ENCODE measurements at regions not wholly inside any gene's neighbourhood (a gene's known extent, or its start where the extent isn't known, plus 50 kb on each side); places are given as distances from the start of the nearest gene placed in this dataset.

DNA sequence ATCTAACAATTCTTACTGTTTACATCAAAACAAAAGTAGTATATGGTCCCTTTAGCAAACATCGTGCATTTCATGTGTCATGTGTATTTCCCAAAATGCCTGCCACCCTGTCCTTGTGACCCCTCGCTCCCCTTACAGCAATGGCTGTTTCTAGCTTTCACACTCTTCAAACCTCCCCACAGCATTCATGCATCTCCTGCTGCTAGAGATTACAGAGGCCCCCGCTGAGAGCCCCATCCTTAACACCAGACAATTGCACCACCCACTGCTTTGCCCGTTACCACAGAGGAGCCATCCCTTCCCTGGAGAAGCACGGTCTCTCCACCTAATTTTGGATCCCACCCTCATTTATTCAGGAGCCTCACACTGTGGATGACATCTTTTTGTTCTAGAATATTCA lies 149.7 kb upstream of the IRX4 start:
- POLR2A ChIA-PET: no interaction called here
- Histone ChIP-seq H3K4me3 (ENCODE audit: low read depth, low read length) (no peak overlapping the region), H3K36me3 (ENCODE audit: control insufficient read depth, insufficient read depth, low read length) (no peaks in the 10 kb centered on the region), H3K27me3 (ENCODE audit: control insufficient read depth, insufficient read depth, low read length) (no peaks in the 10 kb centered on the region)
- TF ChIP-seq, protein P1, sequence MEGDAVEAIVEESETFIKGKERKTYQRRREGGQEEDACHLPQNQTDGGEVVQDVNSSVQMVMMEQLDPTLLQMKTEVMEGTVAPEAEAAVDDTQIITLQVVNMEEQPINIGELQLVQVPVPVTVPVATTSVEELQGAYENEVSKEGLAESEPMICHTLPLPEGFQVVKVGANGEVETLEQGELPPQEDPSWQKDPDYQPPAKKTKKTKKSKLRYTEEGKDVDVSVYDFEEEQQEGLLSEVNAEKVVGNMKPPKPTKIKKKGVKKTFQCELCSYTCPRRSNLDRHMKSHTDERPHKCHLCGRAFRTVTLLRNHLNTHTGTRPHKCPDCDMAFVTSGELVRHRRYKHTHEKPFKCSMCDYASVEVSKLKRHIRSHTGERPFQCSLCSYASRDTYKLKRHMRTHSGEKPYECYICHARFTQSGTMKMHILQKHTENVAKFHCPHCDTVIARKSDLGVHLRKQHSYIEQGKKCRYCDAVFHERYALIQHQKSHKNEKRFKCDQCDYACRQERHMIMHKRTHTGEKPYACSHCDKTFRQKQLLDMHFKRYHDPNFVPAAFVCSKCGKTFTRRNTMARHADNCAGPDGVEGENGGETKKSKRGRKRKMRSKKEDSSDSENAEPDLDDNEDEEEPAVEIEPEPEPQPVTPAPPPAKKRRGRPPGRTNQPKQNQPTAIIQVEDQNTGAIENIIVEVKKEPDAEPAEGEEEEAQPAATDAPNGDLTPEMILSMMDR (IDR thresholded peaks at IDR 0.05; ENCODE audit: insufficient read depth, low read depth, low read length): no peak
- CTCF ChIA-PET: interaction anchor here (0.7 kb wide), 1 partner anchor 268 kb away, joined by 5 read pairs; no protein-coding TSS in a partner anchor
- DNase-seq (ENCODE audit: low read depth): no peak

DNA sequence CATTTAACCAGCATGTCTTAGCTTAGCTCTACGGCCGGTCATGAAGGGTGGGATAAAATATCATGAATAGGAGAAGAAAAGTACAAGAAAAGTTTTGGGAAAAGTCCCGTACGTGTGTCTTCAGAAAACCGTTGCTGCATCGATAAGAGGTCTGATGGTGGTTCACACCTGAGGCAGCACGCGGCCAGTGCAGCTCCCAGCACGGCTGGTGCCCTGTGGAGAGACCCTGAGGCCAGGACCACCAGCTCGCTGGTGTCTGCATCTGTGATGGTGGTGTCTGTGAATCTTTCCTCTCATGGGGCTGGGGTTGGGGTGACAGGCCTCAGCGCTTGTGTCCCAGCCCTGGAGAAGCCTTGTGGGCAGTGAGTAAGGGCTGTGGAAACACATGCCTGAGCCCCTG lies 148.9 kb upstream of the IRX4 start:
- no peaks in the 10 kb centered on the region for H3K27me3 ChIP-seq (ENCODE audit: control insufficient read depth, insufficient read depth, low read length)
- ChIA-PET CTCF (no interaction called here), POLR2A (no interaction called here)
- no peak overlapping the region for H3K4me3 ChIP-seq (ENCODE audit: low read depth, low read length)
- TF ChIP-seq, protein P1 (IDR thresholded peaks at IDR 0.05; ENCODE audit: insufficient read depth, low read depth, low read length): no peak
- no peak for DNase-seq (ENCODE audit: low read depth)
- no peaks in the 10 kb centered on the region for H3K36me3 ChIP-seq (ENCODE audit: control insufficient read depth, insufficient read depth, low read length)

DNA sequence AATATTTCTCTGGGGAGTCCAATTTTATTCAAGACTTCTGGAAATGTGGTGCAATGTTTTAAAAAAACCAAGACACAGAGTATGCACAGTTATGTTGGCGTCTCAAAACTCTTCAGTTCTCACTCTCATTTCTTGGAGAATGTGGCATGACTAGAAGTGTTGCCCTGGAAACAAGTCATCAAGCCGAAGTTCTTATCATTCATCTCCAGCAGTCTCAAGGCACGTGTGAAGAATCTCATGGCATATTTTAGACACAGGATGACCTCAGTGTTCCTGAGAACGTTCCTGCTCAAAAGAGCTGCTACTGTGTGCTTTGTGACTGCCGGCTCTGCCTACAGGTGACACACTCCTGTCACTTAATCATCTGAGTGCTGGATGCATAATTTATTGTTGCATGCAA lies 147.4 kb upstream of the IRX4 start:
- TF ChIP-seq, protein P1 (IDR thresholded peaks at IDR 0.05; ENCODE audit: insufficient read depth, low read depth, low read length): no peak
- no peak for DNase-seq (ENCODE audit: low read depth)
- Histone ChIP-seq H3K36me3 (ENCODE audit: control insufficient read depth, insufficient read depth, low read length) (no peaks in the 10 kb centered on the region), H3K4me3 (ENCODE audit: low read depth, low read length) (no peak overlapping the region), H3K27me3 (ENCODE audit: control insufficient read depth, insufficient read depth, low read length) (no peaks in the 10 kb centered on the region)
- CTCF ChIA-PET: interaction anchor here (1.3 kb wide), 1 partner anchor 267 kb away, joined by 6 read pairs; no protein-coding TSS in a partner anchor
- POLR2A ChIA-PET: no interaction called here

DNA sequence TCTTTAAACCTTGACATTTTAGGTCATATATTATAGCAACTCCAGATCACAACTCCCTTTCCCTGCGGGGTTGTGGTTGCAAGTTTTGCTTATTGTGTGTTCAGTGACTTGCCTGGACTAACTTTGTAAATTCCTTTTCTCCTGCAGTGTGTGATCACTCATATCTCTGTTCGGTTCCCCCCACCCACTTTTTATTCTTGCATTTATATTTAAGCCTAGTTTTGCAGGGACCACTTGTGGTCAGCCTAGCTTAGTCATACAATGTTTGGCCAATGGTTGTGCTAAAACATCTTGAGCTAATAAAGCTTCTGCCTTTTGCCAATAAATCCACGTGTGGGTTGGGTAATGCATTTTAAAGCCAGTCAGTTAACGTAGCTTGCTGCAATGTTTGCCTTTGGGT lies 146.5 kb upstream of the IRX4 start:
- Histone ChIP-seq H3K4me3 (ENCODE audit: low read depth, low read length) (no peak overlapping the region), H3K27me3 (ENCODE audit: control insufficient read depth, insufficient read depth, low read length) (no peaks in the 10 kb centered on the region), H3K36me3 (ENCODE audit: control insufficient read depth, insufficient read depth, low read length) (no peaks in the 10 kb centered on the region)
- no peak for DNase-seq (ENCODE audit: low read depth)
- CTCF ChIA-PET: interaction anchor here (0.7 to 1.3 kb wide), 3 partner anchors 266 to 506 kb away, joined by 3 to 6 read pairs (median 3); no protein-coding TSS in a partner anchor
- POLR2A ChIA-PET: no interaction called here
- TF ChIP-seq, protein P1 (IDR thresholded peaks at IDR 0.05; ENCODE audit: insufficient read depth, low read depth, low read length): no peak

DNA sequence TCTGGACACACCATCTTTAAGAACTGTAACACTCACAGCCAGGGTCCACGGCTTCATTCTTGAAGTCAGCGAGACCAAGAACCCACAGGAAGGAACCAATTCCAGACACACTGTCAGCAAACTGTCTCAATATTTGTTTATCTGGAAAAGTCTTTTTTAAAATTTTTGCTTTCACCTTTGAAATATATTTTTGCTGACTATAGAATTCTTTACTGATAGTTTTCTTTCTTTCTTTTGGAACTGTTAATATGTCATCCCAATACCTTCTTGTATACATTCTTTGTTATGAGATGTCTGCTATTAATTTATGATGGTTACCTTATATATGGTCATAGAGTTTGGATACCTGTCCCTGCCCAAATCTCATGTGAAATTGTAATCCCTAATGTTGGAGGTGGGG lies 145.1 kb upstream of the IRX4 start:
- Histone ChIP-seq H3K4me3 (ENCODE audit: low read depth, low read length) (no peak overlapping the region), H3K36me3 (ENCODE audit: control insufficient read depth, insufficient read depth, low read length) (no peaks in the 10 kb centered on the region), H3K27me3 (ENCODE audit: control insufficient read depth, insufficient read depth, low read length) (no peaks in the 10 kb centered on the region)
- ChIA-PET POLR2A (no interaction called here), CTCF (no interaction called here)
- TF ChIP-seq, protein P1 (IDR thresholded peaks at IDR 0.05; ENCODE audit: insufficient read depth, low read depth, low read length): no peak
- DNase-seq (ENCODE audit: low read depth): no peak

Measured in BJ (cell line).